ENCODE measurements at regions not wholly inside any gene's neighbourhood (a gene's known extent, or its start where the extent isn't known, plus 50 kb on each side); places are given as distances from the start of the nearest gene placed in this dataset.

DNA sequence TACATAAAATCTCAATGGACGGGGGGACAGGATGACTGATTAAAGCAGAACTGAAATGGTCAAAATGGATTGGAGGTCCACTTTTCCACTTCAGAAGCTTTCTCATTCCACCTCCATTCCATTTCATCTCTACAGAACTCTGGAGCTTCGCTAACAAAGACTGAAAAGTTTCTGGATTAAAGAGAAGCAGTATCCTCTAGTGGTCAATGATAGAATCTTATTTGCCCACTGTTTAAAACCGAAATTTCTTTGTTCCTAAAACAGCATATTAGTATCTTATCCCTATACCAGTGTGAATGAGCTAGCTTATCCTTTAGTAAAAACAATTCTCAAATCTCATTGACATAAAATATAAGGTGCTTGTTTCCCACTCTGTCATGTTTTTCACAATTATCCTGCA is 890.6 kb downstream of the KCNT2 start:
- TF ChIP-seq, protein P1, sequence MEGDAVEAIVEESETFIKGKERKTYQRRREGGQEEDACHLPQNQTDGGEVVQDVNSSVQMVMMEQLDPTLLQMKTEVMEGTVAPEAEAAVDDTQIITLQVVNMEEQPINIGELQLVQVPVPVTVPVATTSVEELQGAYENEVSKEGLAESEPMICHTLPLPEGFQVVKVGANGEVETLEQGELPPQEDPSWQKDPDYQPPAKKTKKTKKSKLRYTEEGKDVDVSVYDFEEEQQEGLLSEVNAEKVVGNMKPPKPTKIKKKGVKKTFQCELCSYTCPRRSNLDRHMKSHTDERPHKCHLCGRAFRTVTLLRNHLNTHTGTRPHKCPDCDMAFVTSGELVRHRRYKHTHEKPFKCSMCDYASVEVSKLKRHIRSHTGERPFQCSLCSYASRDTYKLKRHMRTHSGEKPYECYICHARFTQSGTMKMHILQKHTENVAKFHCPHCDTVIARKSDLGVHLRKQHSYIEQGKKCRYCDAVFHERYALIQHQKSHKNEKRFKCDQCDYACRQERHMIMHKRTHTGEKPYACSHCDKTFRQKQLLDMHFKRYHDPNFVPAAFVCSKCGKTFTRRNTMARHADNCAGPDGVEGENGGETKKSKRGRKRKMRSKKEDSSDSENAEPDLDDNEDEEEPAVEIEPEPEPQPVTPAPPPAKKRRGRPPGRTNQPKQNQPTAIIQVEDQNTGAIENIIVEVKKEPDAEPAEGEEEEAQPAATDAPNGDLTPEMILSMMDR (IDR thresholded peaks at IDR 0.05), result no peak
- Mint-ChIP-seq H3K27ac (no peak overlapping the region), H3K27me3 (no peaks in the 10 kb centered on the region), H3K36me3 (ENCODE audit: low read depth) (no peaks in the 10 kb centered on the region), H3K9me3 (no peaks in the 10 kb centered on the region), H3K4me1 (ENCODE audit: low read depth) (no peaks in the 10 kb centered on the region), H3K4me3 (no peak overlapping the region)
- CTCF ChIA-PET, result no interaction called here
- DNase-seq (no peak), ATAC-seq (no peak)
- POLR2A ChIA-PET, result no interaction called here
- intact Hi-C loops (cut with micrococcal nuclease), result no loop called here

DNA sequence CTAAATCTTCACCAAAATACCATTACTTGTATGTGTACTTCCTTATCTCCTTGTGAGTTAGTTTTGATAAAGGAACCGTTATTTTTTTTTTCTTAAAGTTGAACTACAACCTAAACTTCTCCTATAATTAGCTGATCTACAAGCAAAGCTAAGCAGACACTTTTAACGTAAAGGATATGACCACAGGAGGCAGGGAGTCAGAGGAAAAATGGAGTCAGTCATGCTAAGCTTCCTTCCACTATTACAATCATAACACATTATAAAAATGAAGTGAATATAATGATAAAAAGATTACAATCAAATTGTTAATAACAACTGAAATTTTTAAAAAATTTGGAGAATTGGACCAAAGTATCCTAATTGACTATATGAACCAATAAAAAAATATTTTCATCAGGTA is 892.6 kb downstream of the KCNT2 start:
- DNase-seq, result no peak
- no peaks in the 10 kb centered on the region for H3K36me3 Mint-ChIP-seq (ENCODE audit: low read depth)
- no peak for ATAC-seq
- POLR2A ChIA-PET, result no interaction called here
- no peak overlapping the region for H3K27ac Mint-ChIP-seq
- intact Hi-C loops (cut with micrococcal nuclease), result no loop called here
- H3K4me1 Mint-ChIP-seq (ENCODE audit: low read depth), result no peaks in the 10 kb centered on the region
- H3K27me3 Mint-ChIP-seq, result no peaks in the 10 kb centered on the region
- H3K9me3 Mint-ChIP-seq, result no peaks in the 10 kb centered on the region
- TF ChIP-seq, protein P1 (IDR thresholded peaks at IDR 0.05), result no peak
- H3K4me3 Mint-ChIP-seq, result no peak overlapping the region
- CTCF ChIA-PET, result no interaction called here

DNA sequence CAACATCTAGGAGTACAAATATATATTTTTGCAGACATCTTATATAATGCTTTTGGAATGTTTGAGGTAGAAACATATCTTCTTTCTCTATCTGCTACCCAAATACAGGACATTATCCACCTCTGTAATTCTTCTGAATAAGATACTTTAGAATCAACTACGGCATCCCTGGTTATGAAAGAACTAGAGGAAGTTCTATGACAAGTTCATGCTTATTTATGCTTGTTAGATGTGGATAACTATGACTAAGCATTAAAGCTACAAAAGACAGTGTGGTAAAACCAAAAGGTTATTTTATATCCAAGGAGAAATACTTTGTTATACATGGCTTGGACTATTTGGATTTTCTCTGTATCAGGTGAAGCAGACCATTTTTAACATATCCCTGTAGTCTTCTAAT is 894.0 kb downstream of the KCNT2 start:
- DNase-seq (no peak), ATAC-seq (no peak)
- H3K36me3 Mint-ChIP-seq (ENCODE audit: low read depth), result no peaks in the 10 kb centered on the region
- CTCF ChIA-PET, result no interaction called here
- no peaks in the 10 kb centered on the region for H3K27me3 Mint-ChIP-seq
- intact Hi-C loops (cut with micrococcal nuclease), result no loop called here
- no peaks in the 10 kb centered on the region for H3K9me3 Mint-ChIP-seq
- no peak overlapping the region for H3K27ac Mint-ChIP-seq
- no peaks in the 10 kb centered on the region for H3K4me1 Mint-ChIP-seq (ENCODE audit: low read depth)
- POLR2A ChIA-PET, result no interaction called here
- TF ChIP-seq, protein P1 (IDR thresholded peaks at IDR 0.05), result no peak
- H3K4me3 Mint-ChIP-seq, result no peak overlapping the region

DNA sequence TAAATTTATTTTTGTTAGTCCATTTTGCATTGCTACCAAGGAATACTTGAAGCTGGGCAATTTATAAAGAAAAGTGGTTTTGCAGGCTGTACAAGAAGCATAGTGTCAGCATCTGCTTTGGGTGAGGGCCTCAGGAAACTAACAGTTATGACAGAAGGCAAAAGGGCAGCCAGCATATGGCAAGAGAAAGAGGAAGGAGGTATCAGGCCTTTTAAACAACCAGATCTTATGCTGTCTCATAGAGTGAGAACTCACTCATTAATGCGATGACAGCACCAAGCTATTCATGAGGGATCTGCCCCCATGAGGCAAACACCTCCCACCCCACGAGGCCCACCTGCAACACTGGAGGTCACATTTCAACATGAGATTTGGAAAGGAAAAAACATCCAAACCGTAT is 898.4 kb downstream of the KCNT2 start:
- Mint-ChIP-seq H3K27me3 (no peaks in the 10 kb centered on the region), H3K4me1 (ENCODE audit: low read depth) (no peaks in the 10 kb centered on the region), H3K27ac (no peak overlapping the region), H3K36me3 (ENCODE audit: low read depth) (no peaks in the 10 kb centered on the region), H3K4me3 (no peak overlapping the region), H3K9me3 (no peaks in the 10 kb centered on the region)
- intact Hi-C loops (cut with micrococcal nuclease), result no loop called here
- POLR2A ChIA-PET, result interaction anchor here (0.6 kb wide), 1 partner anchor 54 kb away, joined by 3 read pairs; no protein-coding TSS in a partner anchor
- TF ChIP-seq, protein P1 (IDR thresholded peaks at IDR 0.05), result no peak
- no peak for ATAC-seq
- no peak for DNase-seq
- CTCF ChIA-PET, result no interaction called here

DNA sequence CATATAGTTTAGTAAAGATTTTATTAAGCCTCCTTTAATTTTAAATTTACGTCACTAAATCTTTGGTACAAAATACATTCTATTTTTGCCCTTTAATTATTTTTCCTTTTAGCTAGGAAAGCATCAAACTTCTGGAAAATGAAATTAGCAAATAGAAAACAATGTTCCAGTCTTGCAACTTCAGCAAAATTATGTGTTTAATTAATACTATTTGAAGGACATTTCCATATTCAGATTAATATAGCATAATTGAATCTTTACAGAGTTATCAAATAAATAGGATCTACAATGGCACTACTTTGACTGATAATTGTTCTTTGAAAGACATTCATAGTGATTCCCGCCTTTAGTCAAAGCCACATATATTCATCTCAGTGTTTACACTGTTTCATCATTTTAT is 904.2 kb downstream of the KCNT2 start:
- Mint-ChIP-seq H3K4me1 (ENCODE audit: low read depth) (no peaks in the 10 kb centered on the region), H3K36me3 (ENCODE audit: low read depth) (no peaks in the 10 kb centered on the region), H3K4me3 (no peak overlapping the region), H3K27ac (no peak overlapping the region), H3K27me3 (no peaks in the 10 kb centered on the region), H3K9me3 (no peaks in the 10 kb centered on the region)
- ChIA-PET CTCF (no interaction called here), POLR2A (no interaction called here)
- ATAC-seq, result no peak
- intact Hi-C loops (cut with micrococcal nuclease), result no loop called here
- TF ChIP-seq, protein P1 (IDR thresholded peaks at IDR 0.05), result no peak
- DNase-seq, result no peak
